ENCODE measurements at regions not wholly inside any gene's neighbourhood (a gene's known extent, or its start where the extent isn't known, plus 50 kb on each side); places are given as distances from the start of the nearest gene placed in this dataset.
"Not testable (repeated sequence)": the region's sequence is repeated elsewhere in the genome, so short reads cannot be mapped to it uniquely, and the experiment has no call there.

DNA sequence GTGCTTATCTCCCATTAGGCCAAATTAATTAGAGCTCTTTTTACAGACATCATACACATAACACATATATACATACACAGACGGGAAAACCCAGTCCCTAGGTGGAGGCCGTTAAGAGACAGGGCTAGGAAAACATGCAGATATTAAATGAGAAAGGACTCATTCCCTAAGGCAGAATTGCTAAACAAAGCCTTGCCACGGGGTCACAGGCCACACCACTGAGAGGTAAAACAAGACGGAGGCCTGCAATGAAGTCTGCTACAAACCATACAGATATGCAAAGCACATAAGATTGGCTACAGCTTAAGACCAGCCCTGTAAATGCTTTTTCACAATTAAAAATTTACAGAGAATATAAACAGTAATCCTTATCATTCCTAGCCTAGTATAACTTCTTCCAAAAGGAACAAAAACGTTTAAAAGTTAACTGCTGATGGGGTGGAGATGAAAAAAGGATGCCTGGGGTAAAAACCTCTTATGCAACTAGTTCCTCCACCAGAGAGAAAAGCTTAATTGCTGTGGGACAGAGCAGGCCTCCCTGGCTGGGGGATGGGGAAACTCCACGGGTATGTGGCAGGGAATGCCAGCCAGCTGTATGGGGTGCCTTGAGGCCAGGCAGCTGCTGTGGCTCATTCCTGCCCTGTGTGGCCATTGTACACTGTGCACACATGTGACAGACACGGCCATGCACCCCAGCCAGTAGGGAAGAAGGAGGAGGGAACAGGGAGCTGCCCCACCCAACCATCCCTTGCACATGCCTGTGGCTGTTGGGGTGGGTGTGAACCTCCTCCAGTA, 481.4 kb upstream of the LMCD1 start:
- DNase-seq: no peak

DNA sequence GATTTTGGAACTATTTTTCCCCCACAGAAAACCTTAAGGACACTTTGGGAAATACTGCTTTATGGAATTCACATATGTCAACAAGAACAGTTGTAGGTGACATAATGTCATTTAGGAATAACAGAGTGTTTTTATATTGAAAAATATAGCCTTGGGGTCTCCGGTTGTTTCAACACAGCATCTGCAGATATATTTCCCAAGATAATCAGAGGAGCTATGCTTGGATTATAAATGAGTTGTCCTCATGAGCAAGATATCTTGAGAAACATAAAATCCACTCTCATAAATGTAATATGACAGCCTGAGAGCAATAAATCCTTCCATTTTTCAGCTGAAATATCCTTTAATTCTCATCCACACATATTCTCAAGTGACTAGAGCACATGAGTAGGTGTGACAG, 473.7 kb upstream of the LMCD1 start:
- DNase-seq: no peak

DNA sequence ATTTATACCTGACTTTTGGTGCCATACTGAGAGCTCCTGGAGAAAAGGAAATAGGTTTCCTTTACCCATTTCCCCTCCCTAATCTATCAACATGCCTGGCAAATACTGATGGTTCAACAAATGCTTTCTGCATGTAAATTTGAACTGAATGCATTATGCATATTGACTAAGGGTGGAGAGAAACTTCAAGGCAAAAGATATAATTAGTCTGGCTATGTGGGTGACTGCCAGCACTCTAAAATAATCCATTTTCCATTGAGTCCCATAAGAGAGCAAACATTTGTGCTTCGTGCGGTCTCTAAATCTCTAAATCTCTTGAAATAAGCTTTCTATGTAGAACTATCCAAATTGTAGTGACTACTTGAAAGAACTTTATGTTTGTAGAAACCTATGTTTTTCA, 451.3 kb upstream of the LMCD1 start:
- no peak for DNase-seq

DNA sequence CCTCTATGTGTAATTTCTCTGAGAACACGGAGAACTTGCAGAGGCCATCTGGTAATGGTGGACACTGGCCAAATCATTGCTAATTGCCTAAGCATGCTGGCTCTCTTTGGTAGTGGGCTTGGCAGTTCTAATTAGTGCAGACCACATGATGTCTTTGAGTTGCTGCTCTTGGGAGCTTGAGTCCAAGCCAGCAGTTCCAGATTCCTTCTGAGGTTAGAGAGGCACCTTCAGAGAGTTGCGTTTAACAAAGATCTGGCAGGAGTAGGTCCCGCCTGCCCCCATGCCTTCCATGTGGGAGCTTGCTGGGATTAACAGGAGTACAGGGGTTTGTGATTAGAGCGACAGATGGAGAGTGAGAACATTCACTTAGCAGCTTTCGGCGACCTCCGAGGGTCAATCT, 449.0 kb upstream of the LMCD1 start:
- DNase-seq: no peak

DNA sequence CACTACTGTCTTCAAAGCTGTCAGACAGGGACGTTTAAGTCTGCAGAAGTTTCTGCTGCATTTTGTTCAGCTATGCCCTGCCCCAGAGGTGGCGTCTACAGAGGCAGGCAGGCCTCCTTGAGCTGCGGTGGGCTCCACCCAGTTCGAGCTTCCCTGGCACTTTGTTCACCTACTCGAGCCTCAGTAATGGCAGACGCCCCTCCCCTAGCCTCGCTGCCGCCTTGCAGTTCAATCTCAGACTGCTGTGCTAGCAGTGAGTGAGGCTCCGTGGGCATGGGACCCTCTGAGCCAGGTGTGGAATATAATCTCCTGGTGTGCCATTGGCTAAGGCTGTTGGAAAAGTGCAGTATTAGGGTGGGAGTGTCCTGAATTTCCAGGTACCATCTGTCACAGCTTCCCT, 433.5 kb upstream of the LMCD1 start:
- not testable (repeated sequence) for DNase-seq

DNA sequence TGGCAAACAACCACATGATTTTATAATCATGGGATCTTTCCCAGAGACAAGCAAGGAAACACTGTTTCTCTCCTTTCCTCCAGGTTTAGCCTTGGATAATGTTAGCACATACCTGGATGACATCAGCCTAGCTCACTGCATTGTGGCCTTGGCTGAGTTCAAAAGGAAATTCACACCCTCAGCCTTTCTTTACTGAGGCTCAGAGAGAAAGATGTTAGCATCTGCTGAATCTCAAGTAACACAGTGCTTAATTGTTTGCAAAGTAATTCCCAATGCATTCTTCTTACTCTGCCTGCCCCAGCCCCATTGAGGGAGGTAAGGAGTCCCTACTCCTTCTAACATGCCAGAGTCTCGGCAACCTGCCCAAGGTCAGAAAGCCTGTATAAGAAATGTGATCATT, 432.2 kb upstream of the LMCD1 start:
- no peak for DNase-seq

DNA sequence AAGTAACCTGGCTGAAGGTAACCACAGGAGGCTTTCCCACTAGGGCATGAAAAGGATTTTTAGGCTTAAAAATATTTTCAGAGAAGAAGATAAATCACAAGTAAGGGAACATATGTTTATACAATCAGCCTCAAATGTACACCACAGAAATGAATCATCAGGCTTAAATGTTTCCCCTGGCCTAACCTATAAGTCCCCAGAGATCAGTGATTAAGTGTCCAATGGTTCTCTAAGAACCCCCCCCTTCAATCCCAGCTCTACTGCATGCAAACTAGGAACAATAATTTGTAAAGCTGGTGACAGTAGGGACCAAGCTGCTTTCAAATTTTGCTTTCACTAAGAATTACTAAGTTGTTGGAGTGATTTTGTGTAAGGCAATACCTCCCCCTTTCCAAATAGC, 431.6 kb upstream of the LMCD1 start:
- no peak for DNase-seq

DNA sequence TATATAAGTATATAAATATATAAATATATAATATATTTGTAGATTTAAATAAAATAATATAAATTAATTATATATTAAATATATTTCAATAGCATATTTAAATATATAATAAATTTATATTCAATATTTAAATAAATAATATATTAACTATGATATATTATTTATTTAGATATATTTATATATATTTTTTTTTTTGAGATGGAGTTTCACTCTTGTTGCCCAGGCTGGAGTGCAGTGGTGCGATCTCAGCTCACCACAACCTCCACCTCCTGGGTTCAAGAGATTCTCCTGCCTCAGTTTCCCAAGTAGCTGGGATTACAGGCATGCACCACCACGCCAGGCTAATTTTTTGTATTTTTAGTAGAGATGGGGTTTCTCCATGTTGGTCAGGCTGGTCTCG, 426.9 kb upstream of the LMCD1 start:
- DNase-seq: not testable (repeated sequence)

DNA sequence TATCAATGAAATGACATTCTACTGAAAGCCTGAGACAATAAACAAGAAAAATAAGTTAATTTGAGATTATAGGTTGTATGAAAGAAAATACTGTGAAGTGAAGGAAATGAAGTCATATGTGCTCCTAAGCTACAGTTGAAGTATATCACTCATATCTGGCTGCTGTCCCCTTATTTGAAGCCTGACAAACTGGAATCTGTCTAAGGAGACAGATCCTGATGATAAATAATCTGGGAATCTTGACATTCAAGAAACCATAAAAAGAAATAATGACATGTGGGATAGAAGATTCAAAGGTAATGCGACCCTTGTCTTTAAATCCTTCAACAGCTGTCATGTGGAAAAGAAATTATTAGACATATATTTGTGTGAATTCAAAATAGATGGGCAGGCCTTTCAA, 424.5 kb upstream of the LMCD1 start:
- DNase-seq: no peak

DNA sequence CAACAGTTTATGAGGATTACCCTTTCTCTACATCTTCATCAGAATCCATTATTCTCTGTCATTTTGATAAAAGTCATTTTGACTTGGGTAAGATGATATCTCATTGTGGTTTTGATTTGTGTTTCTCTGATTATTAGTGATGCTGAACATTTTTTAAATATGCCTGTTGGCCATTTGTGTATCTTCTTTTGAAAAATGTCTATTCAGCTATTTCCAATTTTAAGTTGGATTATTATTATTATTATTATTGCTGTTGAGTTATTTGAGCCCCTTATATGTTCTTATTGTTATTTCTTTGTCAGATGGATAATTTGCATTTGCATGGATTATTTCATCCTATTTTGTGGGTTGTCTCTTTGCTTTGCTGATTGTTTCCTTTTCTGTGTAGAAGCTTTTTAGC, 421.2 kb upstream of the LMCD1 start:
- DNase-seq: no peak

DNA sequence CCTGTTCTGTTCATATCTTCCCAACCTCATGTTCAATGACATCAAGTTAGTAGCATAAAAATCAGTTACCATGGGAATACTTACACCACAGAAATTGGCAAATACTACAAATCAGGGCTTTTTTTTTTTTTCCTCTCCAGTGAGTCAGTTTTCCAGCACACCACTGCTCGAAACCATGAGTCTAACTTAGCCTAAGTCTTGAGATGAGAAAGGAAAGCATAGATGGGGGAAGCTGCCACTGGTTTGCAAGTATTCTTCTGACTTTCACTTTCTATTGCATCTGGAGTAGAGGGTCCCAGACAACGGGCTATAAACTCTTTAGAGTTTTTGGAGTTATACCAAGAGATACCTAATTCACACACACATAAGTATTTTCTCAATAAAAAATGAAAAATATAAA, 416.1 kb upstream of the LMCD1 start:
- no peak for DNase-seq

DNA sequence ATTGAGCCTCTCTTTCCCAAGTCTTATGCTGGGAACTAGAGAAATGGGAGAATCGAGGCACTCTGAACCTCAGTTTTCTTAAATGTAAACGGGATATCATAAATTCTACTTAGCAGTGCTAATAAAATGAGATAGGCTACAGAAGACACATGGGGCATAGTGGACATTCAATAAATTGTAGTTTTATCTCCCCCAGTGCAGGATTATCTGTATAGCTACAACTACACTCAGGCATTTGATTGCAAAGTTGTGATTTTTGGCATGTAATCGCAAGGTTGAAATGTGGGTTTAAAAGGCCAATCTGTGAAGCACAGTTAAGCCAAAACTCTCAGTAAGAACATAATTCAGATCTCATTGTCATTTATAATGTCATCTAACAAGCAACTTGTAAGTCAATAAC, 413.7 kb upstream of the LMCD1 start:
- DNase-seq: no peak

DNA sequence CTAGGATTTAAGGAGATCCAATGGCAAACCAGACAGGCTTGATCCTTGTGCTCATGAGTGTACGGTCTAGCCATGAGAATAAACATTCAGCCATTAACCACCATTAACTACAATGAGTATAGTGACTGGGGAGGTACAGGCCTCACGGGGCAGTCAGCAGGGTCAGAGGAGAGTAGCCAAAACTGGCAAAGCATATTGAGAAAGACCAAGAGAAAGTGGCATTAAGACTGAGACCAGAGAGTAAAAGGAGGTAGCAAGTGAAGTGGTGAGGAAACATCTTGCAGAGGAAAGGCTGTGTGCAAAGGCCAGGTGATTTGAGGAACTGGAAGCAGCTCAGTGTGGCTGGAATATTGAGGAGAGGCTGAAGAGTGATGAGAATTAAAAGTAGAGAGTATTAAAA, 407.2 kb upstream of the LMCD1 start:
- DNase-seq: no peak

DNA sequence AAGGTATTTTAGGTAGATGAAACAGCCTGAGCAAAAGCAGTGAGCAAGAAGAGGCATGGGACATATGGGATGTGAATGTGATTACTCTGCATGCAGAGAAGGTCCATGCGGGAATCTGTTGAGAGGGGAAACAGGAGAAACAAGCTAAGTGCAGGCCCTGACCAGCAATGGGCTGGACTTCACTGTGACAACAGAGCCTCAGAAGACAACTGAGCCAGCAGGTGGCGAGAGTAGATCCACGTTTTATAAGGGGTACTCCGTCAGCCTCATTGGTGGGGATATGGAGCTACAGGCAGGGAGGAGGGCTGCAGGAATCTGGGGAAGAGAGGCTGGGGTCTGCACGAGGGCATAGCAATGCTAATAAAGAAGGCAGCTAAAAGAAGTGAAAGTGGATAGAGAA, 405.9 kb upstream of the LMCD1 start:
- DNase-seq: no peak

DNA sequence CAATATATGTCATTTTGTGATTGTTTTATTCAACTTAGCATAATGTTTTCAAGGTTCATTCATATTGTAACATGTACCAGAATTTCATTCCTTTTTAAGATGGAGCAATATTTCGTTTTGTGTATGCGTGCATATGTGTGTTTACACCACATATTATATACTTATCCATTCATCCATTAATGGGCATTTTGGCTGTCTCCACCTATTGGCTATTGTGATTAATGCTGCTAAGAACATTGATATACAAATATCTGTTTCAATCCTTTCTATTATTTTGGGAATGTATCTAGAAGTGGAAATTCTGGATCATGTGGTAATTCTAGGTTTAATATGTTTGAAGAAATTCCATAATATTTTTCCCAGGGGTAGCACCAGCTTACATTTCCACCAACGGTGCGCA, 403.9 kb upstream of the LMCD1 start:
- no peak for DNase-seq

DNA sequence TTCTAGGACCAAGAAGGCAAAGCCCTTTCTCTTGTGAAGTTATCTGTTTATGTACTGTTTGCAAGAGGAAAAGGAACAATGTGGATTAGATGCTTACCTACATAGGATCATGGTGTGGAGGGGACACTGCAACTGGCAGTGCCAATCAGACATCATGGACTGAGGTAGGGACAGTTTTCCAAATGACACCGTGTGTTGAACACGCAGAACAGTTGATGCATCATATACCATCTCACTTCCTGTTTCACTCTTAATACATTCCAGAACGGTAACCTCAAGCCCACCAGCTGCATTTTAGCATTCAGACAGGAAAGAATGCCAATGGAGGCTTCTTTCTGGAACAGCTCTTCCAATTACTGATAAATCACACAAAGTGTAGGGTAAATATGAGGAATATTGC, 397.7 kb upstream of the LMCD1 start:
- no peak for DNase-seq

DNA sequence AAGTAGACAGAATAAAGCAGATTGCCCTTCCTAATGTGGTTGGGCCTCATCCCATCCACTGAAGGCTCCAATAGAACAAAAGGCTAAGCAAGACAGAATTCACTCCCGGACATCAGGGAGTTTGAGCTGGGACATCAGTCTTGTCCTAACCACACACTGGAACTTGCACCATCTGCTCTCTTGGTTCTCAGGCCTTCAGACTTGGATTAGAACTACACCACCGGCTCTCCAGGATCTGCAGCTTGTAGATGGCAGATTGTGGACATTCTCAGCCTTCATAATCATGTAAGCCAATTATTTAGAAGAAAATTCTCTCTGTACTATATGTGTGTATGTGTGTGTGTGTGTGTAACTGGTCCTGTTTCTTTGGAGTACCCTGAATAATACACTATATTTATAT, 394.7 kb upstream of the LMCD1 start:
- DNase-seq: no peak

DNA sequence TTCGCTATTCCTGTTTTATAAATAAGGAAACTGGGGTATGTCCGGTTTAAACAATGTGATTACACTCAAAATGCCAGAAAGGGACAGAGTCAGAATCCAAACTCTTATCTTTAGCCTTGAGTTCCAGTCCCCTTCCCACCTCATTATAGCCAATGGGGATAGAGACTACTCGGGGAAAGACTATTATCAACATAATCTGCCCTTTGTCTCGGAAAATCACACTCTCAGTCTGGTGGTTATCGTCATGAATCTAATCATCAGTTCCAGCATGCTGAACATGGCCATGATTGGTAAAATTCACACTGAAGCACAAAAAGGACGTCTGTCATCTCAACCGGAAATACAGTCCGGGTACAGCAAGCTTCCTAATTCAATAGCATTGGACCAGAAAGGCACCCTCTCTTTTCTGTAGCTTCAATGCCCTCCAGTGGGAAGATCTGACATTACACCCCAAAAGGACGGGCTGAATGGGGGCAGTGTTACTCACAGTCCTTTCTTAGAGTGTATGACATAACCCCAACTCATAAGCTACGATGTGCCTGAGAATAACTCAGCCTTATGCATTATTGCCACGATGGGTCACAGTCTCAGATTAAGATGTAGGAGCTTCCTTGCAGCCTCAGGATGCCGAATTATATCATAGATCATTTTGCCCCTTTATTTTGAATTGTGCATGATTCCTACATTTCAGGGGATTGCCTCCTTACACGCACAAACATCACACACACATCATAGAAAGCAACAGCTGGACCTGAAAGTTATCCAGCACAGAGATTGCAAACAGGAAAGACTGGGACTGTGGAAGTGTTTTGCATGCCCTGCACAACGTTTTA, 390.4 kb upstream of the LMCD1 start:
- DNase-seq: peak; percentile 31 to 57

DNA sequence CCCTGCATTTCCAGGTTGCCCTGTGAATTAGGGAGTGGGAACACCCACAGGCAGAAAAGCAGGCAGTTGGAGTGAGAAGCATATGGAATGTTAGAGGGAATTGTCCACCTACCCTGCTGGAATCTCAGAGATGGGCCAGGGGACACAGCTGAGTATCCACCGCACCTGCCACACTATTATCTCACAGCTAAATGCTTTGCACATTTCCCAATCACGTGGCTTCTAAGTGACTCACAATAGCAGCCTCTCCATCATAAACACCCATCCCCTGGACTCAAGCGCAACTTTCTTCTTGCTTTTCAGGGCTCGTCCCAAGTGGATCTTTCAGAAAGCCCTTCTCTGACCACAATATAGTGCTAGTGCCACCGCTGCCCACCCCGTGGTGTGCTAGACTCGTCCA, 389.0 kb upstream of the LMCD1 start:
- no peak for DNase-seq

DNA sequence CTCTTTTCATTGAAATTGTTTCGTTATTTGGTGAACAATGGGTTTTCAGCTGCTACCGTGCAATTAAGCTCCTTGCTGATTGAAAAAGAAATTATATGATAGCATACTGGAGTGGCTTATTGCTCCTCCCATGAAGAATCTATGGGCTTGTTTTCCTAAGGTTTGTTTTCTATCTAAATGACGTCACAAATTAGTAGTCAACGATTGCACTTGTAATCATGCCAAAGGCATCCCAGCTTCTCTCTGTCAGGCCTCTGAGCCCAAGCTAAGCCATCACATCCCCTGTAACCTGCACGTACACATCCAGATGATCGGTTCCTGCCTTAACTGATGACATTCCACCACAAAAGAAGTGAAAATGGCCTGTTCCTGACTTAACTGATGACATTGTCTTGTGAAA, 388.0 kb upstream of the LMCD1 start:
- no peak for DNase-seq

DNA sequence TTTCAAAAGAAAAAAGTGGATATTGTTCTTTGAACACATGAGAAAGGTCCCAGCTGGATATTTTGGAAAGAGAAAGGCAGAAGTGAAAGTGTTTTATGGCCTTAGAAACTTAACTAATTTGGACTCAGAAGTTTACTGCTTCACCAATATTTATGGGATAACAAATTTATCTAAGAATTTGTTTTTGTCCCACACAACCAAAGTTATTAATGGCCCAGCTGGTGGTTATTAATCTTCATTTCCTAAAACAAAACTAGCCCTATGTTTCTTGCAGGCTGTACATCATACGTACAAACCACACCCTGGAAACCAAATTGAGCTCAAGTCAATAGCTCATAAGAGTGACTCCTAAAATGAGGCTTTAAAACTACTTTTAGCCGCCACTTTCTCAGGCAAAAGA, 372.9 kb upstream of the LMCD1 start:
- DNase-seq: no peak

DNA sequence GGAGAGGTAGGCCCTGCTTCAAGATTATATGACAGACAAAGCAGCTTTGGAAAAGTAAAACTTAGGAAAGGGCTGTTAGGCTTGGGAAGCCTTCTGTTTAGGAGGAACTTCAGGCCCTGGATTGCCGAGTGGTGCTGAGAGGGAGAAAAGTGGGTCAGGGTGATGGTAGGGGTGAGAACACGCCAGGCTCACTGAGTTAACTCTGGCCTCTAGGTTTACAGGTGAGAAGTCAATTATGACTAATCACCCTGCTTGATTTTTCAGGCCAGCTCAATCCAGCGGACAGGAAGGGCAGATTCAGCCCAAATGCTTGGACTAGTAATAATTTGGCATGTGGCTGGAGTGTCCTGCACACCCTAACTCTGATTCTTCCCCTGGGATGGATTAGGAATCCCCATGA, 365.1 kb upstream of the LMCD1 start:
- no peak for DNase-seq

DNA sequence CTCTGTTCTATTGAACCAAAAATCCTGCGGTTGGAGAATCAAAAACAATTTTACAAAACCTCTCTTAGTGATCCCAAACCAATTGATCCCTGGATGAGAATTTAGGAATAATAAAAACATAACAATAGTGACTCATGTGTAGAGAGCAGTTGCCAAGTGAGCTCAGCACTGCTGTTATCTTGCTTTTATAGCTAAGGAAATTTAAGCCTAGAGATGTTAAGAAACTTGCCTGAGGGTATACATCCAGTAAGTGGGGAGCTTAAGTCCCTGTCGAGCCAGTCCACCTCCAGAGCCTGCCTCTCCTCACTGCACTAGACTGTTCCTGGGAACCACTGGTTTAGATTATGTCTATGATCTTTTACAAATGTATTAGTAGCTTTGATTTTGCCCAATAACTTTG, 358.4 kb upstream of the LMCD1 start:
- DNase-seq: no peak

DNA sequence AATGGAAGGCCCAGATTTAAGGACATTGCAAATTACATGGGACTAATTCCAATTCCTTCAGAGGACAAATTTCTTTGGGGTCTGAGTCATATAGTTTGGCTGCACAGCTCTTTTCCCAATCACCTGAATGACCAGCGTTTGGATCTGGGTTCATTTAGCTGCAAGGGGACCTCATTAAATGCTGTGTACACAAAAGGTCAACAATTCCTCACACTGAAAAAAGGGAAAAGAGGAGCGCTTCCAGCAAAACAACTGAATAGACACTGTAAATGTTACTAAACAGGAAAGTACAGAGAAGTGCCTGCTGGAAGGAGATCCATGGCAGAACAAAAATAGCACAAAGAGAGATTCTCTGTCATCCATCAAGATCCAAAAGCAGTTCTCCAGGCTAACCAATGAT, 356.0 kb upstream of the LMCD1 start:
- DNase-seq: no peak

DNA sequence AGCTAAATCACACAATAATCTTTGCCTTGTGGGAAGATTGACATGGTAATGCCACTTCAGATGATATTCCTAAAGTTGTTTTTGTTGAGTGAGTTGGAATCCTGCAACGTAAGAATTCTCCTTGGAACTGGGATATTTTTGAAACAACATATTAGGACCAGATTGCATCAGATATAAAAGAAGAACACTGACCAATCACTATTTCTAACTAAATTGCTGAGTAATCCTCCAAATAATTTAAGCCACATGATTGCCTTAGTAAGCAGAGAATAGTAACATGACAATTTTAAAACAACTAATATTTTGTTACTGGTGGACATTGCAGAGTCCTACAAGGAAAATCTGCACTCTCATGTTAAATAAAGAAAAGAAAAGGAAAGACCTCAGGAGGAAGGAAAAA, 353.9 kb upstream of the LMCD1 start:
- no peak for DNase-seq
